GM23338 (cell line): ENCODE measurements at regions not wholly inside any gene's neighbourhood (a gene's known extent, or its start where the extent isn't known, plus 50 kb on each side); places are given as distances from the start of the nearest gene placed in this dataset.

Experiments
- ATAC-seq: fragments of 200-7000 bp; cut with Tn5 transposase; 3 replicates; pipeline ENCODE4 v1.9.1; 2020
- DNase-seq: peaks from one replicate; pipeline ENCODE4 v3.0.0-alpha.2; 2015; ENCODE audit warnings: low spot score
- H2AFZ ChIP-seq: fragments of 200-600 bp; sonication (generic); 2 replicates; pipeline ENCODE4 v1.8.0; 2016; ENCODE audit warnings: antibody characterized with exemption, mild to moderate bottlenecking, moderate library complexity
- H3F3A ChIP-seq: fragments of 200-600 bp; sonication (generic); replicated peaks from 2 replicates; pipeline ENCODE4 v1.8.0; 2017; ENCODE audit warnings: antibody characterized with exemption, mixed run types, low read depth
- H3K27ac ChIP-seq: fragments of 200-600 bp; sonication (generic); 2 replicates; pipeline ENCODE4 v1.6.1; 2016; ENCODE audit warnings: low read depth
- H3K27me3 ChIP-seq: fragments of 200-600 bp; sonication (generic); 2 replicates; pipeline ENCODE4 v1.8.0; 2016; ENCODE audit warnings: mild to moderate bottlenecking, mixed run types, moderate library complexity; ENCODE audit not compliant: insufficient read depth
- H3K36me3 ChIP-seq: fragments of 200-600 bp; sonication (generic); 2 replicates; pipeline ENCODE4 v1.8.0; 2016; ENCODE audit warnings: mild to moderate bottlenecking; ENCODE audit not compliant: insufficient read depth
- H3K4me1 ChIP-seq: fragments of 200-600 bp; sonication (generic); 2 replicates; pipeline ENCODE4 v1.8.0; 2016; ENCODE audit warnings: mild to moderate bottlenecking, moderate library complexity; ENCODE audit not compliant: insufficient read depth
- H3K4me2 ChIP-seq: fragments of 200-600 bp; sonication (generic); 2 replicates; pipeline ENCODE4 v1.7.1; 2017; ENCODE audit warnings: mixed run types
- H3K4me3 ChIP-seq: fragments of 200-600 bp; sonication (generic); 2 replicates; pipeline ENCODE4 v1.6.1; 2016; ENCODE audit warnings: mixed run types
- H3K79me2 ChIP-seq: fragments of 200-600 bp; sonication (generic); replicated peaks from 2 replicates; pipeline ENCODE4 v1.8.0; 2017; ENCODE audit warnings: mild to moderate bottlenecking; ENCODE audit not compliant: insufficient read depth
- H3K9me2 ChIP-seq: fragments of 200-600 bp; sonication (generic); 2 replicates; pipeline ENCODE4 v1.8.0; 2017; ENCODE audit not compliant: insufficient read depth
- H4K20me1 ChIP-seq: fragments of 200-600 bp; sonication (generic); replicated peaks from 2 replicates; pipeline ENCODE4 v1.8.0; 2017; ENCODE audit warnings: mild to moderate bottlenecking; ENCODE audit not compliant: insufficient read depth
- H3K27ac Mint-ChIP-seq: 2 replicates; pipeline ENCODE4 v1.8.0; 2020; ENCODE audit warnings: inconsistent platforms, mild to moderate bottlenecking, moderate library complexity, mixed read lengths
- H3K27me3 Mint-ChIP-seq: 3 replicates; pipeline ENCODE4 v1.8.0; 2022; ENCODE audit warnings: low read depth, mild to moderate bottlenecking, moderate library complexity, mixed read lengths, inconsistent platforms; ENCODE audit not compliant: insufficient read depth, poor library complexity
- H3K36me3 Mint-ChIP-seq: 3 replicates; pipeline ENCODE4 v1.8.0; 2021; ENCODE audit warnings: low read depth, mild to moderate bottlenecking, inconsistent platforms, moderate library complexity, mixed read lengths
- H3K4me1 Mint-ChIP-seq: 3 replicates; pipeline ENCODE4 v1.8.0; 2020; ENCODE audit warnings: mild to moderate bottlenecking, inconsistent platforms, mixed read lengths
- H3K4me3 Mint-ChIP-seq: 3 replicates; pipeline ENCODE4 v1.8.0; 2021; ENCODE audit warnings: moderate library complexity, mild to moderate bottlenecking, inconsistent platforms, mixed read lengths
- H3K9me3 Mint-ChIP-seq: 3 replicates; pipeline ENCODE4 v1.8.0; 2020; ENCODE audit warnings: moderate library complexity, mild to moderate bottlenecking, inconsistent platforms, mixed read lengths
- CREB1 ChIP-seq: fragments of 250-450 bp; sonication (Bioruptor Pico); IDR thresholded peaks from 2 replicates; pipeline ENCODE4 v1.5.0; 2020; ENCODE audit warnings: low read depth, mild to moderate bottlenecking, moderate library complexity
- CTCF ChIP-seq, 2 experiments: fragments of 200-600 bp in 1 of 2; sonication (generic) in 1 of 2; conservative IDR thresholded peaks; 2 replicates each; pipeline versions ENCODE4 v1.5.1 to v1.6.1; 2016 to 2017; ENCODE audit warnings: antibody characterized with exemption in 2 of 2, low read depth in 2 of 2, mild to moderate bottlenecking in 2 of 2, moderate library complexity in 1 of 2
- ETS1 ChIP-seq: IDR thresholded peaks from 2 replicates; pipeline ENCODE4 v1.6.1; 2016; ENCODE audit warnings: antibody characterized with exemption
- EZH2phosphoT487 ChIP-seq: fragments of 200-600 bp; sonication (generic); IDR thresholded peaks from one replicate; pipeline ENCODE4 v1.8.1; 2018; ENCODE audit warnings: antibody characterized with exemption; ENCODE audit not compliant: unreplicated experiment
- NANOG ChIP-seq: IDR thresholded peaks from 2 replicates; pipeline ENCODE4 v1.6.1; 2016; ENCODE audit warnings: antibody characterized with exemption, borderline replicate concordance
- POLR2AphosphoS5 ChIP-seq: IDR thresholded peaks from 2 replicates; pipeline ENCODE4 v1.6.1; 2016; ENCODE audit warnings: antibody characterized with exemption, low read depth
- REST ChIP-seq: IDR thresholded peaks from one replicate; pipeline ENCODE4 v1.6.1; 2018; ENCODE audit warnings: antibody characterized with exemption; ENCODE audit not compliant: unreplicated experiment
- STAT1 ChIP-seq: IDR thresholded peaks from one replicate; pipeline ENCODE4 v1.6.1; 2016; ENCODE audit warnings: antibody characterized with exemption; ENCODE audit not compliant: unreplicated experiment
- ZNF331 ChIP-seq: fragments of 250-450 bp; sonication (Bioruptor Pico); IDR thresholded peaks from 2 replicates; pipeline ENCODE4 v1.5.0; 2020; ENCODE audit warnings: low read depth, mild to moderate bottlenecking, moderate library complexity
- ZNF462 ChIP-seq: fragments of 250-450 bp; sonication (Bioruptor Pico); IDR thresholded peaks from 2 replicates; pipeline ENCODE4 v1.5.0; 2020; ENCODE audit warnings: mild to moderate bottlenecking, moderate library complexity

GRCh38 chr5:111595425-111595824, 83.1 kb upstream of the STARD4 start:
- H3K4me1 Mint-ChIP-seq, result peaks cover 4% of the 10 kb centered on the region
- DNase-seq, result no peak
- H3K27me3 Mint-ChIP-seq, result no peaks in the 10 kb centered on the region
- Histone ChIP-seq H3K27ac (no peak overlapping the region), H4K20me1 (no peaks in the 10 kb centered on the region), H3K9me2 (0 out of 2 replicates have a peak, but pooled peaks cover 7% of the 10 kb centered on the region), H3K36me3 (no peaks in the 10 kb centered on the region), H3K4me1 (no peaks in the 10 kb centered on the region; the same call in 1 of the 2 replicates), H2AFZ (no peak overlapping the region), H3F3A (no peaks in the 10 kb centered on the region), H3K4me2 (no peak overlapping the region), H3K79me2 (no peaks in the 10 kb centered on the region), H3K4me3 (no peak overlapping the region), H3K27me3 (no peaks in the 10 kb centered on the region)
- peaks cover 3% of the 10 kb centered on the region; the same call in 2 of the 3 replicates for H3K36me3 Mint-ChIP-seq
- H3K27ac Mint-ChIP-seq, result no peak overlapping the region
- TF ChIP-seq STAT1, result no peak
- ATAC-seq, result no peak
- H3K9me3 Mint-ChIP-seq, result peaks cover 14% of the 10 kb centered on the region
- H3K4me3 Mint-ChIP-seq, result no peak overlapping the region

GRCh38 chr5:111589316-111589715, 77.0 kb upstream of the STARD4 start:
- ATAC-seq, result no peak
- TF ChIP-seq ZNF462 (CRISPR knock-in tag) (no peak), POLR2AphosphoS5 (no peak), ETS1 (no peak), REST (no peak), NANOG (no peak), EZH2phosphoT487 (no peak), CREB1 (no peak), CTCF (conservative IDR thresholded peaks at IDR 0.05; ENCODE audit: low read depth in 2 of 2) (no peak), ZNF331 (CRISPR knock-in tag) (no peak)

More at GRCh38 chr5:111589316-111589715, 77.0 kb upstream of the STARD4 start:
- no peak overlapping the region for H3K4me3 Mint-ChIP-seq
- H3K9me2 ChIP-seq, result no peaks in the 10 kb centered on the region
- no peaks in the 10 kb centered on the region for H3K4me1 Mint-ChIP-seq
- no peaks in the 10 kb centered on the region for H3K4me1 ChIP-seq
- H3K27me3 ChIP-seq, result no peaks in the 10 kb centered on the region
- peaks cover 3% of the 10 kb centered on the region; the same call in 1 of the 3 replicates for H3K9me3 Mint-ChIP-seq
- no peaks in the 10 kb centered on the region for H3K36me3 Mint-ChIP-seq
- H4K20me1 ChIP-seq, result no peaks in the 10 kb centered on the region
- H3K27ac ChIP-seq, result no peak overlapping the region
- H3K27ac Mint-ChIP-seq, result no peak overlapping the region
- H2AFZ ChIP-seq, result no peak overlapping the region
- DNase-seq, result no peak
- no peaks in the 10 kb centered on the region for H3F3A ChIP-seq
- no peaks in the 10 kb centered on the region for H3K27me3 Mint-ChIP-seq
- H3K4me2 ChIP-seq, result no peak overlapping the region
- no peak overlapping the region for H3K4me3 ChIP-seq
- no peaks in the 10 kb centered on the region for H3K36me3 ChIP-seq
- no peaks in the 10 kb centered on the region for H3K79me2 ChIP-seq
